ENCODE measurements at regions not wholly inside any gene's neighbourhood (a gene's known extent, or its start where the extent isn't known, plus 50 kb on each side); places are given as distances from the start of the nearest gene placed in this dataset.

DNA sequence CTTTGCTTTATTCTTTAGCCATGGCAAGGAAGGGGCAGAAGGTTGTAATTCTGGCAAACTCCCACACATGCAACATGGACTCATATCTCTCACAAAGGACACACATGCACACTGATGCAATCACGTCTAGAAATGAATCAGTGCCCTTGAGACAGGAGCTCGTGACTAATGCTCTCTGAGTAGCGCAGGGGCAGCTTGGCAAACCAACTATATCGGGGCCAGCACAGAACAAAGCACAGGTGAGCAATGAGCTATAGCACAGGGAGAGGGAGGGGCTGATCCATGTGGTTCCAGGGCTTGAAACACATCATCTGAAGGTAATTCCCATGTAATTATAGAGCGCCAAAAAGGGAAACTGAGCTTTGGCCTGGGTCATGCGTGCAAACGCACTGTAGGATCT is 165.2 kb upstream of the KLF7 start (continued):
- TF ChIP-seq CHD2 (IDR thresholded peaks at IDR 0.05; ENCODE audit: borderline replicate concordance, low read depth, low read length) (peak; percentile 68; the same call in 1 of the 2 replicates), CHD1 (IDR thresholded peaks at IDR 0.05; ENCODE audit: low read depth, low read length) (no peak), RAD21 (IDR thresholded peaks at IDR 0.05; ENCODE audit: insufficient read depth, low read depth, low read length) (0 out of 2 replicates have a peak, but pooled peaks have one; percentile 25), BMI1 (IDR thresholded peaks at IDR 0.05; ENCODE audit: borderline replicate concordance) (no peak), SRF (IDR thresholded peaks at IDR 0.05; ENCODE audit: low read depth in 2 of 2, low read length in 2 of 2) (peak in 1 of 2 experiments; percentile 67; a peak in 1 of 4 replicates), TAF1 (IDR thresholded peaks at IDR 0.05; ENCODE audit: borderline replicate concordance, low read depth, low read length) (no peak; the same call in 1 of the 2 replicates), EED (IDR thresholded peaks at IDR 0.05; ENCODE audit: low read depth) (peak; percentile 95), KDM1A (IDR thresholded peaks at IDR 0.05; ENCODE audit: borderline replicate concordance) (no peak), PML (IDR thresholded peaks at IDR 0.05; ENCODE audit: low read length) (peak; percentile 67; the same call in 1 of the 2 replicates), JUNB (IDR thresholded peaks at IDR 0.05) (peak; percentile 99), FOS (IDR thresholded peaks at IDR 0.05; ENCODE audit: borderline replicate concordance, extremely low read depth, insufficient read length) (no peak), RBBP5 (conservative IDR thresholded peaks at IDR 0.05) (no peak), HCFC1 (IDR thresholded peaks at IDR 0.05; ENCODE audit: low read length) (no peak), BHLHE40 (IDR thresholded peaks at IDR 0.05; ENCODE audit: borderline replicate concordance in 1 of 2, low read depth in 2 of 2, low read length in 1 of 2) (peak; percentile 93), SUPT20H (IDR thresholded peaks at IDR 0.05; ENCODE audit: borderline replicate concordance, control insufficient read depth, low read depth, low read length) (no peak), STAT3 (IDR thresholded peaks at IDR 0.05; ENCODE audit: low read depth, low read length) (0 out of 2 replicates have a peak, but pooled peaks have one; percentile 27)
- TF ChIP-seq, protein P1, sequence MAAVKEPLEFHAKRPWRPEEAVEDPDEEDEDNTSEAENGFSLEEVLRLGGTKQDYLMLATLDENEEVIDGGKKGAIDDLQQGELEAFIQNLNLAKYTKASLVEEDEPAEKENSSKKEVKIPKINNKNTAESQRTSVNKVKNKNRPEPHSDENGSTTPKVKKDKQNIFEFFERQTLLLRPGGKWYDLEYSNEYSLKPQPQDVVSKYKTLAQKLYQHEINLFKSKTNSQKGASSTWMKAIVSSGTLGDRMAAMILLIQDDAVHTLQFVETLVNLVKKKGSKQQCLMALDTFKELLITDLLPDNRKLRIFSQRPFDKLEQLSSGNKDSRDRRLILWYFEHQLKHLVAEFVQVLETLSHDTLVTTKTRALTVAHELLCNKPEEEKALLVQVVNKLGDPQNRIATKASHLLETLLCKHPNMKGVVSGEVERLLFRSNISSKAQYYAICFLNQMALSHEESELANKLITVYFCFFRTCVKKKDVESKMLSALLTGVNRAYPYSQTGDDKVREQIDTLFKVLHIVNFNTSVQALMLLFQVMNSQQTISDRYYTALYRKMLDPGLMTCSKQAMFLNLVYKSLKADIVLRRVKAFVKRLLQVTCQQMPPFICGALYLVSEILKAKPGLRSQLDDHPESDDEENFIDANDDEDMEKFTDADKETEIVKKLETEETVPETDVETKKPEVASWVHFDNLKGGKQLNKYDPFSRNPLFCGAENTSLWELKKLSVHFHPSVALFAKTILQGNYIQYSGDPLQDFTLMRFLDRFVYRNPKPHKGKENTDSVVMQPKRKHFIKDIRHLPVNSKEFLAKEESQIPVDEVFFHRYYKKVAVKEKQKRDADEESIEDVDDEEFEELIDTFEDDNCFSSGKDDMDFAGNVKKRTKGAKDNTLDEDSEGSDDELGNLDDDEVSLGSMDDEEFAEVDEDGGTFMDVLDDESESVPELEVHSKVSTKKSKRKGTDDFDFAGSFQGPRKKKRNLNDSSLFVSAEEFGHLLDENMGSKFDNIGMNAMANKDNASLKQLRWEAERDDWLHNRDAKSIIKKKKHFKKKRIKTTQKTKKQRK (IDR thresholded peaks at IDR 0.05; ENCODE audit: low read depth, low read length), result no peak
- TF ChIP-seq, protein P2, sequence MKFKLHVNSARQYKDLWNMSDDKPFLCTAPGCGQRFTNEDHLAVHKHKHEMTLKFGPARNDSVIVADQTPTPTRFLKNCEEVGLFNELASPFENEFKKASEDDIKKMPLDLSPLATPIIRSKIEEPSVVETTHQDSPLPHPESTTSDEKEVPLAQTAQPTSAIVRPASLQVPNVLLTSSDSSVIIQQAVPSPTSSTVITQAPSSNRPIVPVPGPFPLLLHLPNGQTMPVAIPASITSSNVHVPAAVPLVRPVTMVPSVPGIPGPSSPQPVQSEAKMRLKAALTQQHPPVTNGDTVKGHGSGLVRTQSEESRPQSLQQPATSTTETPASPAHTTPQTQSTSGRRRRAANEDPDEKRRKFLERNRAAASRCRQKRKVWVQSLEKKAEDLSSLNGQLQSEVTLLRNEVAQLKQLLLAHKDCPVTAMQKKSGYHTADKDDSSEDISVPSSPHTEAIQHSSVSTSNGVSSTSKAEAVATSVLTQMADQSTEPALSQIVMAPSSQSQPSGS (IDR thresholded peaks at IDR 0.05; ENCODE audit: low read length), result peak; percentile 97
- TF ChIP-seq, protein P3, sequence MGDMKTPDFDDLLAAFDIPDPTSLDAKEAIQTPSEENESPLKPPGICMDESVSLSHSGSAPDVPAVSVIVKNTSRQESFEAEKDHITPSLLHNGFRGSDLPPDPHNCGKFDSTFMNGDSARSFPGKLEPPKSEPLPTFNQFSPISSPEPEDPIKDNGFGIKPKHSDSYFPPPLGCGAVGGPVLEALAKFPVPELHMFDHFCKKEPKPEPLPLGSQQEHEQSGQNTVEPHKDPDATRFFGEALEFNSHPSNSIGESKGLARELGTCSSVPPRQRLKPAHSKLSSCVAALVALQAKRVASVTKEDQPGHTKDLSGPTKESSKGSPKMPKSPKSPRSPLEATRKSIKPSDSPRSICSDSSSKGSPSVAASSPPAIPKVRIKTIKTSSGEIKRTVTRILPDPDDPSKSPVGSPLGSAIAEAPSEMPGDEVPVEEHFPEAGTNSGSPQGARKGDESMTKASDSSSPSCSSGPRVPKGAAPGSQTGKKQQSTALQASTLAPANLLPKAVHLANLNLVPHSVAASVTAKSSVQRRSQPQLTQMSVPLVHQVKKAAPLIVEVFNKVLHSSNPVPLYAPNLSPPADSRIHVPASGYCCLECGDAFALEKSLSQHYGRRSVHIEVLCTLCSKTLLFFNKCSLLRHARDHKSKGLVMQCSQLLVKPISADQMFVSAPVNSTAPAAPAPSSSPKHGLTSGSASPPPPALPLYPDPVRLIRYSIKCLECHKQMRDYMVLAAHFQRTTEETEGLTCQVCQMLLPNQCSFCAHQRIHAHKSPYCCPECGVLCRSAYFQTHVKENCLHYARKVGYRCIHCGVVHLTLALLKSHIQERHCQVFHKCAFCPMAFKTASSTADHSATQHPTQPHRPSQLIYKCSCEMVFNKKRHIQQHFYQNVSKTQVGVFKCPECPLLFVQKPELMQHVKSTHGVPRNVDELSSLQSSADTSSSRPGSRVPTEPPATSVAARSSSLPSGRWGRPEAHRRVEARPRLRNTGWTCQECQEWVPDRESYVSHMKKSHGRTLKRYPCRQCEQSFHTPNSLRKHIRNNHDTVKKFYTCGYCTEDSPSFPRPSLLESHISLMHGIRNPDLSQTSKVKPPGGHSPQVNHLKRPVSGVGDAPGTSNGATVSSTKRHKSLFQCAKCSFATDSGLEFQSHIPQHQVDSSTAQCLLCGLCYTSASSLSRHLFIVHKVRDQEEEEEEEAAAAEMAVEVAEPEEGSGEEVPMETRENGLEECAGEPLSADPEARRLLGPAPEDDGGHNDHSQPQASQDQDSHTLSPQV (IDR thresholded peaks at IDR 0.05), result no peak
- TF ChIP-seq, protein P4, sequence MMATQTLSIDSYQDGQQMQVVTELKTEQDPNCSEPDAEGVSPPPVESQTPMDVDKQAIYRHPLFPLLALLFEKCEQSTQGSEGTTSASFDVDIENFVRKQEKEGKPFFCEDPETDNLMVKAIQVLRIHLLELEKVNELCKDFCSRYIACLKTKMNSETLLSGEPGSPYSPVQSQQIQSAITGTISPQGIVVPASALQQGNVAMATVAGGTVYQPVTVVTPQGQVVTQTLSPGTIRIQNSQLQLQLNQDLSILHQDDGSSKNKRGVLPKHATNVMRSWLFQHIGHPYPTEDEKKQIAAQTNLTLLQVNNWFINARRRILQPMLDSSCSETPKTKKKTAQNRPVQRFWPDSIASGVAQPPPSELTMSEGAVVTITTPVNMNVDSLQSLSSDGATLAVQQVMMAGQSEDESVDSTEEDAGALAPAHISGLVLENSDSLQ (IDR thresholded peaks at IDR 0.05), result no peak
- TF ChIP-seq, protein P5, sequence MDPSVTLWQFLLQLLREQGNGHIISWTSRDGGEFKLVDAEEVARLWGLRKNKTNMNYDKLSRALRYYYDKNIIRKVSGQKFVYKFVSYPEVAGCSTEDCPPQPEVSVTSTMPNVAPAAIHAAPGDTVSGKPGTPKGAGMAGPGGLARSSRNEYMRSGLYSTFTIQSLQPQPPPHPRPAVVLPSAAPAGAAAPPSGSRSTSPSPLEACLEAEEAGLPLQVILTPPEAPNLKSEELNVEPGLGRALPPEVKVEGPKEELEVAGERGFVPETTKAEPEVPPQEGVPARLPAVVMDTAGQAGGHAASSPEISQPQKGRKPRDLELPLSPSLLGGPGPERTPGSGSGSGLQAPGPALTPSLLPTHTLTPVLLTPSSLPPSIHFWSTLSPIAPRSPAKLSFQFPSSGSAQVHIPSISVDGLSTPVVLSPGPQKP (IDR thresholded peaks at IDR 0.05; ENCODE audit: low read depth, low read length), result no peak

Data from GM12878 (cell line).